ENCODE measurements at regions not wholly inside any gene's neighbourhood (a gene's known extent, or its start where the extent isn't known, plus 50 kb on each side); places are given as distances from the start of the nearest gene placed in this dataset.

GRCh38 chr13:67803118-67803517 lies 573.0 kb upstream of the PCDH9 start:
- no peak for DNase-seq (ENCODE audit: extremely low spot score, insufficient read length, low read depth)

GRCh38 chr13:67792151-67792676 lies 562.1 kb upstream of the PCDH9 start:
- FAIRE-seq = no peak
- no peak for DNase-seq (ENCODE audit: extremely low spot score, insufficient read length, low read depth)

More at GRCh38 chr13:67803118-67803517, 573.0 kb upstream of the PCDH9 start:
- no peak for FAIRE-seq

- DNase-seq (ENCODE audit: extremely low spot score, insufficient read length, low read depth) = no peak
- FAIRE-seq = no peak
Observed at GRCh38 chr13:67791047-67791446, 560.9 kb upstream of the PCDH9 start.

- DNase-seq (ENCODE audit: extremely low spot score, insufficient read length, low read depth) = no peak
Observed at GRCh38 chr13:67776151-67776550, 546.0 kb upstream of the PCDH9 start.

GRCh38 chr13:67775359-67775758 lies 545.2 kb upstream of the PCDH9 start:
- DNase-seq (ENCODE audit: extremely low spot score, insufficient read length, low read depth) = no peak
- FAIRE-seq = no peak

More at GRCh38 chr13:67776151-67776550, 546.0 kb upstream of the PCDH9 start:
- FAIRE-seq = no peak

GRCh38 chr13:67772807-67773453 lies 542.8 kb upstream of the PCDH9 start:
- DNase-seq (ENCODE audit: extremely low spot score, insufficient read length, low read depth) (no peak), FAIRE-seq (no peak)

GRCh38 chr13:67771106-67771505 lies 541.0 kb upstream of the PCDH9 start:
- DNase-seq (ENCODE audit: extremely low spot score, insufficient read length, low read depth) = no peak
- no peak for FAIRE-seq

- FAIRE-seq = no peak
- no peak for DNase-seq (ENCODE audit: extremely low spot score, insufficient read length, low read depth)
Observed at GRCh38 chr13:67769987-67770341, 539.8 kb upstream of the PCDH9 start.

GRCh38 chr13:67769063-67769986 lies 539.2 kb upstream of the PCDH9 start:
- DNase-seq (ENCODE audit: extremely low spot score, insufficient read length, low read depth) (no peak), FAIRE-seq (no peak)

GRCh38 chr13:67763984-67764383 lies 533.8 kb upstream of the PCDH9 start:
- no peak for FAIRE-seq
- no peak for DNase-seq (ENCODE audit: extremely low spot score, insufficient read length, low read depth)

- no peak for DNase-seq (ENCODE audit: extremely low spot score, insufficient read length, low read depth)
- FAIRE-seq = no peak
Observed at GRCh38 chr13:67763384-67763783, 533.2 kb upstream of the PCDH9 start.

GRCh38 chr13:67758975-67759374 lies 528.8 kb upstream of the PCDH9 start:
- DNase-seq (ENCODE audit: extremely low spot score, insufficient read length, low read depth) (no peak), FAIRE-seq (no peak)

- FAIRE-seq (no peak), DNase-seq (ENCODE audit: extremely low spot score, insufficient read length, low read depth) (no peak)
Observed at GRCh38 chr13:67754012-67754411, 523.9 kb upstream of the PCDH9 start.

GRCh38 chr13:67752759-67753158 lies 522.6 kb upstream of the PCDH9 start:
- DNase-seq (ENCODE audit: extremely low spot score, insufficient read length, low read depth) (no peak), FAIRE-seq (no peak)

- FAIRE-seq = no peak
- DNase-seq (ENCODE audit: extremely low spot score, insufficient read length, low read depth) = no peak
Observed at GRCh38 chr13:67742478-67742877, 512.3 kb upstream of the PCDH9 start.

- FAIRE-seq (no peak), DNase-seq (ENCODE audit: extremely low spot score, insufficient read length, low read depth) (no peak)
Observed at GRCh38 chr13:67740871-67741535, 510.9 kb upstream of the PCDH9 start.

- FAIRE-seq = no peak
- DNase-seq (ENCODE audit: extremely low spot score, insufficient read length, low read depth) = no peak
Observed at GRCh38 chr13:67736646-67737420, 506.7 kb upstream of the PCDH9 start.

- DNase-seq (ENCODE audit: extremely low spot score, insufficient read length, low read depth) = no peak
- FAIRE-seq = no peak
Observed at GRCh38 chr13:67735651-67736050, 505.5 kb upstream of the PCDH9 start.

GRCh38 chr13:67726979-67727378 lies 496.8 kb upstream of the PCDH9 start:
- FAIRE-seq (no peak), DNase-seq (ENCODE audit: extremely low spot score, insufficient read length, low read depth) (no peak)

- no peak for FAIRE-seq
- no peak for DNase-seq (ENCODE audit: extremely low spot score, insufficient read length, low read depth)
Observed at GRCh38 chr13:67725999-67726398, 495.9 kb upstream of the PCDH9 start.
